Activated T-cell treated with anti-CD3 and anti-CD28 coated beads, Interleukin-2, amount 50 U/mL, for 24 hours (primary cell): ENCODE measurements at regions not wholly inside any gene's neighbourhood (a gene's known extent, or its start where the extent isn't known, plus 50 kb on each side); places are given as distances from the start of the nearest gene placed in this dataset.
"Not testable (repeated sequence)": the region's sequence is repeated elsewhere in the genome, so short reads cannot be mapped to it uniquely, and the experiment has no call there.

ENCODE experiments used
- DNase-seq: peaks from one replicate; pipeline ENCODE4 v3.0.0-alpha.2; 2020
- H3K27ac Mint-ChIP-seq: 2 replicates; pipeline ENCODE4 v1.8.0; 2020; ENCODE audit warnings: mild to moderate bottlenecking, mixed read lengths
- H3K27me3 Mint-ChIP-seq: 2 replicates; pipeline ENCODE4 v1.8.0; 2020; ENCODE audit warnings: mixed read lengths
- H3K36me3 Mint-ChIP-seq: 2 replicates; pipeline ENCODE4 v1.8.0; 2020; ENCODE audit warnings: low read depth, mixed read lengths
- H3K4me1 Mint-ChIP-seq: 2 replicates; pipeline ENCODE4 v1.8.0; 2020; ENCODE audit warnings: low read depth, mixed read lengths
- H3K4me3 Mint-ChIP-seq: 2 replicates; pipeline ENCODE4 v1.8.0; 2020; ENCODE audit warnings: mild to moderate bottlenecking, moderate library complexity, mixed read lengths
- H3K9me3 Mint-ChIP-seq: 2 replicates; pipeline ENCODE4 v1.8.0; 2020; ENCODE audit warnings: mixed read lengths

DNA sequence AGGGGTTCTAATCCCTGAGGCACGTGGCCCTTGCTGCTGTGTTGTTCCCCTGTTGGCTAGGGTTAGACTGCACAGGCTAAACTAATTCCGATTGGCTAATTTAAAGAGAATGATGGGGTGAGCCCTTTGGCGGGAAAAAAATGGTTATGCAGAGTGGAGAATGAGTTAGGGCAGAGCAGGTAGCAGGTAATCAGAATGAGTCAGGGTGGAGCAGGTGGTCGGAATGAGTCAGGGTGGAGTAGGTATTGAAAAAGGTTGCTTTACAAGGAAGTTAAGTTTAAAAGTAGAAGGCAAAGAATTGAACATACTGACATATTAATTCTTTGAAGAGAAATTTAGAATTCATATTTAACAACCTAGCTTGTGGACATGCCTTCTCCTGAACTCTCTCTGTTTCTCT, 150.6 kb upstream of the GALNT15 start:
- peaks cover 19% of the 10 kb centered on the region for H3K27me3 Mint-ChIP-seq
- not testable (repeated sequence) for DNase-seq, H3K4me3 Mint-ChIP-seq, H3K27ac Mint-ChIP-seq, H3K36me3 Mint-ChIP-seq, H3K4me1 Mint-ChIP-seq, H3K9me3 Mint-ChIP-seq

DNA sequence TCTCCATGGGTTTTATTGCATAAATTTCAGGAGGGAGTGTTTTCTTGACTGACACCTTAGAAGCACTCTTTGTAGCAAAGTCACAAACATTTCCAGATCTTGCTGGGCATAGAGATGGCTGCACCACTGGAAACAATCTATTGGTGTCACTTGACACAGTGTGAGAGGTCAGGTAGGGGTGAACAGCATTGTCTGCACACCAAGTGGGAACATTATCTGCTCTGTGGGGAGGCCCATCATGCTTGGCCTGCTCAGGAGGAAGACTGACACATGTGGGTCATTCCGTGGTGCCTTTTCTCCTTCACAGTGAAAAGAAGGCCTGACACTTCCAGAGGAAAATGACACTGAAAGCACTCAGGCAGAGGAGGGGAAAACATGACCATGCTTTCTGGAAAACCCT, 149.9 kb upstream of the GALNT15 start:
- Mint-ChIP-seq H3K27me3 (peaks cover 21% of the 10 kb centered on the region), H3K36me3 (no peaks in the 10 kb centered on the region), H3K4me1 (no peaks in the 10 kb centered on the region), H3K27ac (no peak overlapping the region), H3K4me3 (no peak overlapping the region), H3K9me3 (peaks cover 3% of the 10 kb centered on the region)
- no peak for DNase-seq

DNA sequence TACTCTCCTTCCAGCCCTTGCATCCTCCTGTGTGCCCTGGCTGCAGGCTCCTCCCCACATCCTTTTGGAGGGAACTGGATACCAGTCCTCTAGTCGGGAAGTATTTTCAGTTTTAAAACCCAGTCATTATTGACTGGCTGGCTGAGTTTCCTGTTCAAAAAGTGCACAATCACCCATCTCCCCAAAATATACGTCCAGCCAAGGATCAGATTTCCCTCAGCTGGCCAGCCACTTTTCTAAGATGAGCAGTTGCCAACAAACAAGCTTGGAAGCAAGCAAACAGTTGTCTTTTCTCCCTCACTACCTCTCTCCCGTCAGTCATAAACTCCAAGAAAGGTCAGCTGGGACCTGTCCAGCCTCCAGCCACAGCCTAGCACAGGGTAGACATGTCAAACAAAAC, 147.7 kb upstream of the GALNT15 start:
- no peak for DNase-seq
- H3K4me1 Mint-ChIP-seq, result no peaks in the 10 kb centered on the region
- no peak overlapping the region for H3K27ac Mint-ChIP-seq
- no peak overlapping the region for H3K4me3 Mint-ChIP-seq
- H3K36me3 Mint-ChIP-seq, result no peaks in the 10 kb centered on the region
- peaks cover 3% of the 10 kb centered on the region for H3K9me3 Mint-ChIP-seq
- peaks cover 21% of the 10 kb centered on the region for H3K27me3 Mint-ChIP-seq

DNA sequence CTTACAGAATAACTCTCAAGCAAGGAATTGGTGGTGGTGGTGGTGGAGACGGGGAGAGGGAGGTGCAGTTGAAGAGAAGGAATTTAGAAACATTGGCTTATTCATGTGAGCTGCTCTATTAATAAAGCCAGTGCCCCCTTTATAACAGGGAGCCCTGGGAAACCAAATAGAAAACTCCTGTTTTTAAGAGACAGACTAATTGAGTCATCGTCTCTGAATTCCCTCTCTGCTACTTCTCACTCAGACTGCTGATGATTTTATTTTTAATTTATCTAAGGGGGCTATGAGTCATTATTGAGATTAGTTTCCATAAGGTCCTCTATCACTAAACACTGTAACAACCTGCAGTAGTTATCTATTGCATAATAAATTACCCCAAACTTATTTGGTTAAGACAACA, 145.9 kb upstream of the GALNT15 start:
- H3K4me3 Mint-ChIP-seq, result no peak overlapping the region

DNA sequence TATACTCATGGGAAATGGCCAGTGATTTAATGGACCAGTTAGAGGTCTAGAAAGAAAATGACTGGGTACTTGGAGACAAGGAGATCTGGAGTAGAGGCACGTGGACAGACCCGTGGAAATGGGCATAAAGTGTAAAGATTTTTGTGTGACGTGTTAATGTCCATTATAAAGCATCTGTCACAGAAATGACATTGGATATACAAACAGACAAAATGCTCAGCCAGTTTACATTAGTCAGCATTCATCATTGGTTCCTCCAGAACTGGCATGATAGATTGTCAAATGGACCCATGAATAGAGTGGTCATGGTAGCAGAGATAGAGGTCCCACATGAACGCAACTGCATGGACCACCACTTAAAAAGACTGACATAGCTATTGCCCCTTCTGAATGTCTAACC, 144.1 kb upstream of the GALNT15 start:
- H3K4me3 Mint-ChIP-seq, result no peak overlapping the region
- DNase-seq, result no peak
- no peak overlapping the region for H3K27ac Mint-ChIP-seq
- no peaks in the 10 kb centered on the region for H3K4me1 Mint-ChIP-seq
- no peaks in the 10 kb centered on the region for H3K36me3 Mint-ChIP-seq
- H3K9me3 Mint-ChIP-seq, result no peaks in the 10 kb centered on the region
- peaks cover 21% of the 10 kb centered on the region for H3K27me3 Mint-ChIP-seq

More for the DNA sequence above, 145.9 kb upstream of the GALNT15 start:
- no peak overlapping the region for H3K27ac Mint-ChIP-seq
- H3K36me3 Mint-ChIP-seq, result no peaks in the 10 kb centered on the region
- DNase-seq, result no peak
- H3K4me1 Mint-ChIP-seq, result no peaks in the 10 kb centered on the region
- H3K27me3 Mint-ChIP-seq, result peaks cover 21% of the 10 kb centered on the region
- H3K9me3 Mint-ChIP-seq, result peaks cover 3% of the 10 kb centered on the region

DNA sequence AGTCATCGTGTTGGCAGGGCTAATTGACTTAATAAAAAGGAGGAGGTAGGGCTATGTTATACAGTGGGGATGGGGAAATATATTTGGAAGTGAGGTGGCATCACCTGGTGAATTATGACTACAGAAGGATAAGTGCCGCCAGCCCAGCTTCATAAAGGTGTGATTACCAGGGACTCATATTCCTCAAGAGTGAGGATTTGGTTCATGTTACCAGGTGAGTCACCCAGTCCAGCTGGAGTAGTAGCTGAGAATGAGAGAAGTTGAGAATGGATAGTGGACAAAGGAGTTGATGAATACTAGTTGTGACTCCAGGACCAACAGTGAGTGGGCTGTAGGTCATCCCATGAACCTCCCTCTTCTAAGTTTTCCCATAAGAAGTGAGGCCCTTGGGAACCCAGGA, 143.0 kb upstream of the GALNT15 start:
- Mint-ChIP-seq H3K9me3 (no peaks in the 10 kb centered on the region), H3K36me3 (no peaks in the 10 kb centered on the region), H3K4me3 (no peak overlapping the region), H3K27ac (no peak overlapping the region), H3K27me3 (peaks cover 21% of the 10 kb centered on the region), H3K4me1 (no peaks in the 10 kb centered on the region)
- no peak for DNase-seq

DNA sequence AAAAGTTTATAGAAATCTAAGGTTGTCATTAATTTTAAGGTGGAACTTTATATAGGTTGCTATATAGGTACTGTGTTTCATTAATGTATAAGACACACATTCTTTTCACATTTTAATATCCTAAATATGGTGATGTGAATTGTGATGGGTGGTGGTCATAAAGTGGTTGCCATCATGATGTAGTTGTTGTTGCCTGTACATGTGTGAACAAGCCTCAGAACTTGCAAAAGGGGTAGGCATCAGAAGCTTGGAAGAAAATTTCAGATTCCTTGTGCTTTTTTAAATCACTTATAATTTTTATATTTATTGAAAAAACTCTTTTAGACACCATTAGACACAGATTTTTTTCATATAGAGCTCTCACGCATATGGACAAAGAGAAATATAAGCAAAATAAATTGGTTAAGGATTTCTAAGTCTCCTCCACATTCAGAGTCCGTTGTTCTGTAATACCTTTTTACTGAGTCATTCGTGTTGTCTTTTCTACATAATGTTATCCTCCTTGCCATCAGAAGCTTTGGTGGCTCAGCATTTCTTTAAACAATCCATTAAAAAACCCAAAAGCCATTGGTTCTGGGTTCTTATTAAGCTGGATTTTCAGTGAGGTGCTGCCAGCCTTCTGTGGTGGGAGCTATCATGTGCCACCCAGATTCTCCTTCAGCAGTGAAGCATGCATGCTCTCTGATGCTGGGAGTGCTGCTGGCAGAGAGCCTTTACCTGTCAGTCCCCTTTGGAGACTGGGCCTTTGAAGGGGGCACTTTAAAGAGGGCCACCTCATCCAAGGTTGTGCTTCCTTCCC, 140.4 kb upstream of the GALNT15 start:
- Mint-ChIP-seq H3K4me3 (no peak overlapping the region), H3K27ac (no peak overlapping the region), H3K4me1 (no peaks in the 10 kb centered on the region), H3K36me3 (no peaks in the 10 kb centered on the region), H3K9me3 (no peaks in the 10 kb centered on the region), H3K27me3 (peaks cover 2% of the 10 kb centered on the region)
- no peak for DNase-seq

DNA sequence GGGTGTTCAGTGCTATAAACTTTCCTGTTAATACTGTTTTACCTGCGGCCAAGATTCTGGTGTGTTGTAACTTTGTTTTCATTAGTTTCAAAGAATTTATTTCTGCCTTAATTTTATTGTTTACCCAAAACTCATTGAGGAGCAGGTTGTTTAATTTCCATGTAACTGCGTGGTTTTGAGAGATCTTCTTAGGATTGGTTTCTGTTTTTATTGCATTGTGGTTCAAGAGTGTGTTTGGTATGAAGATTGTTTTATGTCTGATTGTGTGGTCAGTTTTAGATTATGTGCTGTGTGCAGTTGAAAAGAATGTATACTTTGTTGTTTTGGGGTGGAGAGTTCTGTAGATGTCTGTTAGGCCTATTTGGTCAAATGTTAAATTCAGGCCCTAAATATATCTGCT, 133.5 kb upstream of the GALNT15 start:
- Mint-ChIP-seq H3K4me3 (no peak overlapping the region), H3K9me3 (no peaks in the 10 kb centered on the region), H3K27me3 (peaks cover 10% of the 10 kb centered on the region), H3K36me3 (no peaks in the 10 kb centered on the region), H3K27ac (no peak overlapping the region), H3K4me1 (no peaks in the 10 kb centered on the region)
- DNase-seq, result no peak

DNA sequence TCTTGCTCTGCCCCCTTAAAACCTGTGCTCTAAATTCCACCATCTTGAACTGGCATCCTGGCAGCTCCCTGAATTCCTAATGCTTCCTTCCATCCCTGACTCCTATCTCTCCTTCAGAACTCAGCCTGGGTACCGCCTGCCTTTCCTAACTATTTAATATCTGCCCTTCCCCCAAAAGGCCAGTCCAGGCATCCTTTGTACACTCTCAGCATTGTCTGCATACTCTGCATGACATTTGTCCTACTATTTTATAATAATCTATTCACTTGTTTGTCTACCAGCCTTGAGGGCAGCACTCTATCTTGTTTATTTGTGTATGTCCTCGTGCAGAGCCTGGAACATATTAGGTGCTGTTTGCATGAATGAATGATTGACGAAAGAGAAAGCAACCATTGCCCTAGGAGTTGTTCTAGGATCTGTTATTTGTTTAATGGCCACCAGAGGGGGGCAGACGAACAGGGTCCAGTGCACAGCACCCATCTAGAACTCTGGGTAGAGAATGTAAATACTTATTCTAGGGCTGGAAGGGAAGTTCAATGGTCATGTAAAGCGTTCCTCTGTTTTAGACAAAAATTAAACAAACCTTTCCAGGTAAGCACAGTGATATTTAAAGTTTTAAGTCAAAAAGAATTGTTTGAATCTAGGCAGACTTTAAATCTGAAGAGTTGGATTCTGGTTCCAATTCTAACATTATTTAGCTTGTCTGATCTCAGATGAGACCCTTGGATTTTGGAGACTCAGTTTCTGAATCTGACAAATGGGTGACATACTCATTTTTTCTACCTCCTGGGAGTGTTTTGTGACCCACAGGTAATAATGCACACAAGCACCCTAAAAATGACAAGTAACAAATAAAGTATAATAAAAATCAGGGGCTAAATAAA, 125.8 kb upstream of the GALNT15 start:
- Mint-ChIP-seq H3K9me3 (no peaks in the 10 kb centered on the region), H3K4me3 (no peak overlapping the region), H3K36me3 (no peaks in the 10 kb centered on the region), H3K27ac (no peak overlapping the region), H3K4me1 (peaks cover 11% of the 10 kb centered on the region), H3K27me3 (peaks cover under 1% of the 10 kb centered on the region)
- DNase-seq, result no peak

DNA sequence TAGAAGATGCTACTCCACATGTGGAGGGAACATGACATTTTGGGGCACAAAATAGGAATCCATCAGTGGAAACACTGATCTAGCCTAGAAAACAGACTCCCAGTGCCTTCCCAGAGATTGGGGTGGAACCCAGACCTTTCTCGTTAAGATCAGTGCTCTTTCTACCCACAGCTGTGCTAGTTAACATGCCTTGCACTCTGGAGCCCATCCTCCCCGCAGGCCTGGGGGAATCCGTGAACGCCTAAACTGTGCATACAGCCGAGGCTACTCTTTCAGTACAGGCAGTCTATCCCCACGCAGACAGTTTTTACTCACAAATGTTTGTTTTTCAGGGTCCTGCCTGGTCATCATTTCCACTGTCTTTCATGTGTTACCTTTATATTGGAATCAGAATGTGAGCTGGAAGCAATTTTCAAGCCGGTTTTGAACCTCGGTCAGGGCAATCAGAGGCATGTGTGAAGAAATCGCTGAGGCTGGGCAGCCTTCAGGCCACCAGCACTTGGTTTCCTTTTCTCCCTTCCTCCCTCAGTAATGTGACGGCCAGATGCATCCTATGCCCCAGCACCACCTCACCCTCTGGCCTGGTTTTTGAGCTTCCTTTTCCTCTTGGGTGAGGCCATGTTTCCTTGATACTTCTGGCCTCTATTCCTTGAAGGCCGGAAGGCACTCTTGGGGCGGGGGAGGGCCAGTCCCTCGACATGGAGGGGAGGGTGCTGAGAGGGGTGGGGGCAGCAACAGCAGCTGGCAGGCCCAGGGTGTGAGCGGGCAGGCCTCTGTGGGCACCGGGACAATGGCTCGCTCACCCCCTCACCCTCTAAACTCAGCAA, 123.6 kb upstream of the GALNT15 start:
- Mint-ChIP-seq H3K4me3 (no peak overlapping the region), H3K4me1 (peaks cover 14% of the 10 kb centered on the region), H3K27ac (no peak overlapping the region), H3K36me3 (no peaks in the 10 kb centered on the region), H3K27me3 (no peaks in the 10 kb centered on the region), H3K9me3 (no peaks in the 10 kb centered on the region)
- no peak for DNase-seq

DNA sequence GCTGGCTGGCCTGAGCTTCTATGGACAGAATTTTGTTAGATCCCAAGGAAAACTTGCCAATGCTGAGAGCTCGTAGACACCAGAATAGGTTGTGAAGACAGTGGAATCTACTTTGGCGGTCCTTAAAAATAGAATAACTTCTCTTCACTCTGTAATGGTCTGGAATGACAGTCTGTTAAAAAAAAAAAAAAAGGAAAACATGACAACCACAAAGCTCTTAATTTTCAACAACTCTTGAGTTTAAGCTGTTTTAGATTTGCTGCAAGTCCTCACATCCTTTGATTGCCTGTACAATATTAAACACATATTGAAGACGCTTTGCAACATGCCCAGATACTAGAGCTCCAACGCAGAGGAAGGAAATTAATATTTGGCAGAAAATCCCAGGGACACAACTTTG, 122.8 kb upstream of the GALNT15 start:
- no peaks in the 10 kb centered on the region for H3K36me3 Mint-ChIP-seq
- H3K9me3 Mint-ChIP-seq, result no peaks in the 10 kb centered on the region
- no peak for DNase-seq
- no peaks in the 10 kb centered on the region for H3K27me3 Mint-ChIP-seq
- no peak overlapping the region for H3K27ac Mint-ChIP-seq
- peaks cover 14% of the 10 kb centered on the region for H3K4me1 Mint-ChIP-seq
- H3K4me3 Mint-ChIP-seq, result no peak overlapping the region

DNA sequence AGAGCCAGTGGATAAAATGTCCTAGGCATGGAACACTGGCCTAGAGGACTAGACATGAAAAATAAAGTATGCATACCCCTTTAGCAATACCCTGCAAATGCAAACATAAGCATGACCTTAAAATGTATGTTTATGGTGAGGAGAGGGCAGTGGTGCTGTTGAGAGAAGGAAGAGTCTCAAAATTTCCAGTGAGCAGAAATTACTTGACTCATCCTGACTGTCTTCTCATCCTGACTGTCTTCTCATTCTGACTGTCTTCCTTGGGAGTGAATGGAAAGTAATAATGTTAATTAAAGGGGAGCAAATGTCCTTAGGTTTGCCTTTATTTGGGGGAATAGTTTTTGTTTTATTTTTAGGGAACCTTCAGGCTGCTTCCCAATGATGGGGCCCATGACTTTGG, 121.5 kb upstream of the GALNT15 start:
- Mint-ChIP-seq H3K27me3 (no peaks in the 10 kb centered on the region), H3K27ac (no peak overlapping the region), H3K9me3 (no peaks in the 10 kb centered on the region), H3K36me3 (no peaks in the 10 kb centered on the region), H3K4me3 (no peak overlapping the region), H3K4me1 (peaks cover 14% of the 10 kb centered on the region)
- DNase-seq, result no peak

DNA sequence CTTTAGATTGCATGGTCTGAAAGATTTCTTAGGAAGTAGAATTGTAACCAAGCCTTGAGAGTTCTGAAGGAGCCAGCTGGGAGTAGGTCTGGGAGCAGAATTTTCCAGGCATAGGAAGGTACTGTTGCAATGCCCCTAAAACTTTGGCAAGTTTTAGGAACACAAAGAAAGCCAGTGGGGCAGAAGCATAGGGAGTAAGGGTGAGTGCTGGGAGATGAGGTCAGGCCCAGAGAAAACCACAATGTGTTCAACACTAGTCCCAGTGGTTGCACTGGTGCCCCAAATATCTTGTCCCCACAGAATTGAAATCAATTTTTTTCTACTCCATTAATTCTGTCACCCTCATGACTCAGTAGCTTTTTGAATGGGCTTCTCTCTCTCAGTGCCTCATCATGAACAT, 120.7 kb upstream of the GALNT15 start:
- no peaks in the 10 kb centered on the region for H3K36me3 Mint-ChIP-seq
- peak overlapping the region; percentile 0 for H3K27ac Mint-ChIP-seq
- no peaks in the 10 kb centered on the region for H3K27me3 Mint-ChIP-seq
- no peaks in the 10 kb centered on the region for H3K9me3 Mint-ChIP-seq
- H3K4me3 Mint-ChIP-seq, result no peak overlapping the region
- peaks cover 11% of the 10 kb centered on the region for H3K4me1 Mint-ChIP-seq
- no peak for DNase-seq

DNA sequence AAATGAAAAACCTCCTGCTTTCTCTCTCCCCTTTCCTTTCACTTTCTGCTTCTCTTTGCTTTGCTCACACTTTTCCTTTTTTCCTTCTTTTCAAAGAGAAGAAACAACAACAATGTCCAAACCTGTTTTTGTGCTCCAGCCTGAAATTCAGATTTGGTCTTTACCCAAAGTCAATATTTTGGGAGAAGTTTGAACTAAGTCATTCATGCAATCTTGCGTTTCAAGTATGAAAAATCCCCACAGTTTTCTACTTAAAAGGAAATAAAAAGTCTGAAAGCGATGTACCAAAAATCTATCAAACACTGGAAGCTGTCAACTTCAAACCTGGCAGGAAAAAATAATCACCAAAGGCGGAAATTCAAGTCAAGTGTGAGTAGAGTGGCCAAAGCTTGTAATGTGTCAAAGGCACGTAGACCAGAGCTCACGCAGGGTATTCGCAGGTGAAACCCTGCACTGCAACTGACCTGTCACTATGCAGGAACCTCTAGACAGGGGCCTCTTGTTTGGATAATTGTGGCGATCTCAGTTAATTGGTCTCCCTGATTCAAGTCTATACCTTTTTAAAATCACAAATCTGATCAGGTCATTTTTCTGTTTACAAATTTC, 118.8 kb upstream of the GALNT15 start:
- DNase-seq, result no peak
- no peak overlapping the region for H3K4me3 Mint-ChIP-seq
- H3K4me1 Mint-ChIP-seq, result peaks cover 11% of the 10 kb centered on the region
- H3K36me3 Mint-ChIP-seq, result no peaks in the 10 kb centered on the region
- H3K27me3 Mint-ChIP-seq, result peaks cover 4% of the 10 kb centered on the region
- no peak overlapping the region for H3K27ac Mint-ChIP-seq
- H3K9me3 Mint-ChIP-seq, result no peaks in the 10 kb centered on the region
